Natural killer cell (primary cell): ENCODE measurements at regions not wholly inside any gene's neighbourhood (a gene's known extent, or its start where the extent isn't known, plus 50 kb on each side); places are given as distances from the start of the nearest gene placed in this dataset.

Experiments used
- ATAC-seq, 3 donors: fragments of 150-1000 bp in 2 of 3; fragments of 200-7000 bp in 1 of 3; cut with Tn5 transposase; 1 replicate in 1 of 3; 2 replicates in 2 of 3; pipeline ENCODE4 v1.10.0; 2021; ENCODE audit warnings: mild to moderate bottlenecking in 2 of 3, moderate library complexity in 2 of 3
- DNase-seq, 2 donors: peaks; one replicate each; pipeline versions ENCODE4 v3.0.0 to v3.0.0-alpha.2; 2013 to 2021; ENCODE audit warnings: mixed read lengths in 1 of 2
- H3K27ac ChIP-seq: one replicate; pipeline ENCODE4 v1.5.1; 2013; ENCODE audit warnings: mild to moderate bottlenecking, low read length
- H3K27me3 ChIP-seq: one replicate; pipeline ENCODE4 v1.6.1; 2013; ENCODE audit warnings: low read length; ENCODE audit not compliant: control insufficient read depth, insufficient read depth
- H3K36me3 ChIP-seq: one replicate; pipeline ENCODE4 v1.6.1; 2013; ENCODE audit warnings: low read length; ENCODE audit not compliant: control insufficient read depth, insufficient read depth
- H3K4me1 ChIP-seq: one replicate; pipeline ENCODE4 v1.6.1; 2013; ENCODE audit warnings: low read length; ENCODE audit not compliant: control insufficient read depth, insufficient read depth
- H3K4me3 ChIP-seq: one replicate; pipeline ENCODE4 v1.5.1; 2013; ENCODE audit warnings: low read length
- H3K9me3 ChIP-seq: one replicate; pipeline ENCODE4 v1.6.1; 2013; ENCODE audit warnings: low read length; ENCODE audit not compliant: control insufficient read depth, insufficient read depth
- H3K27ac Mint-ChIP-seq, 2 donors: one replicate each; pipeline ENCODE4 v1.8.0; 2022; ENCODE audit warnings: mild to moderate bottlenecking in 2 of 2, mixed read lengths in 2 of 2, moderate library complexity in 1 of 2
- H3K27me3 Mint-ChIP-seq, 2 donors: one replicate each; pipeline ENCODE4 v1.8.0; 2022; ENCODE audit warnings: low read depth in 2 of 2, mixed read lengths in 2 of 2
- H3K36me3 Mint-ChIP-seq: one replicate; pipeline ENCODE4 v1.8.0; 2022; ENCODE audit warnings: mixed read lengths
- H3K4me1 Mint-ChIP-seq, 2 donors: one replicate each; pipeline ENCODE4 v1.8.0; 2022; ENCODE audit warnings: mixed read lengths in 2 of 2
- H3K4me3 Mint-ChIP-seq: one replicate; pipeline ENCODE4 v1.8.0; 2022; ENCODE audit warnings: mild to moderate bottlenecking, moderate library complexity, mixed read lengths
- H3K9me3 Mint-ChIP-seq, 2 donors: one replicate each; pipeline ENCODE4 v1.8.0; 2022; ENCODE audit warnings: mixed read lengths in 2 of 2
- WGBS: methylation state at CpG from one replicate; pipeline ENCODE4 v1.1.7; 2013; ENCODE audit warnings: missing lambda C conversion rate; ENCODE audit not compliant: insufficient coverage; 5-methylcytosine and 5-hydroxymethylcytosine counted together
- intact Hi-C: fragments of 100-400 bp; cut with micrococcal nuclease; formaldehyde crosslinking; loops from one replicate; pipeline ENCODE4 v1.14.2; 2022
- TF ChIP-seq, protein P1 (sequence below): fragments of 200-600 bp; IDR thresholded peaks from one replicate; pipeline ENCODE4 v1.8.0; 2022; ENCODE audit warnings: antibody characterized with exemption

DNA sequence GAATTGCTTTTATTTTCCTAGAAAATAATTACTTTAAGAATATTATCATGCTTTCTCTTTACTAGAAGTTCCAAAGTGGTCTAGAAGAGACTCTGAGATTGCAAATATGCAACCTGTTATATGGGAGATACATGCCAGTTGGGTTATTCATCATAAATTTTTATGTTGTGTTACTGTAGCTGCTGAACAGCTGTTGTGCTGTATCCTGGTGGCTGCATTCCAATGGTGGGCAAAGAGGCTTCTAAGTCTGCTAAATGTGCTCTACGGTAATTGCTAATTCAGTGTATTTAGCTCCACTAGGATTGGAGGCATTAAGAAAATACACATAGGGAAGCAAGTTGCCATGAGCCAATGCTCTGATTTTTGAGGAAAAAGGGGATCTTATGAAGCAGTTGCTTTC, 409.0 kb downstream of the TUSC7 start:
- no peaks in the 10 kb centered on the region for H3K4me1 ChIP-seq
- TF ChIP-seq, protein P1, sequence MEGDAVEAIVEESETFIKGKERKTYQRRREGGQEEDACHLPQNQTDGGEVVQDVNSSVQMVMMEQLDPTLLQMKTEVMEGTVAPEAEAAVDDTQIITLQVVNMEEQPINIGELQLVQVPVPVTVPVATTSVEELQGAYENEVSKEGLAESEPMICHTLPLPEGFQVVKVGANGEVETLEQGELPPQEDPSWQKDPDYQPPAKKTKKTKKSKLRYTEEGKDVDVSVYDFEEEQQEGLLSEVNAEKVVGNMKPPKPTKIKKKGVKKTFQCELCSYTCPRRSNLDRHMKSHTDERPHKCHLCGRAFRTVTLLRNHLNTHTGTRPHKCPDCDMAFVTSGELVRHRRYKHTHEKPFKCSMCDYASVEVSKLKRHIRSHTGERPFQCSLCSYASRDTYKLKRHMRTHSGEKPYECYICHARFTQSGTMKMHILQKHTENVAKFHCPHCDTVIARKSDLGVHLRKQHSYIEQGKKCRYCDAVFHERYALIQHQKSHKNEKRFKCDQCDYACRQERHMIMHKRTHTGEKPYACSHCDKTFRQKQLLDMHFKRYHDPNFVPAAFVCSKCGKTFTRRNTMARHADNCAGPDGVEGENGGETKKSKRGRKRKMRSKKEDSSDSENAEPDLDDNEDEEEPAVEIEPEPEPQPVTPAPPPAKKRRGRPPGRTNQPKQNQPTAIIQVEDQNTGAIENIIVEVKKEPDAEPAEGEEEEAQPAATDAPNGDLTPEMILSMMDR = no peak
- no peaks in the 10 kb centered on the region for H3K27me3 ChIP-seq
- no peak overlapping the region for H3K4me3 ChIP-seq
- Mint-ChIP-seq H3K36me3 (no peaks in the 10 kb centered on the region), H3K27ac (no peak overlapping the region), H3K4me3 (no peak overlapping the region), H3K27me3 (no peaks in the 10 kb centered on the region), H3K4me1 (no peaks in the 10 kb centered on the region), H3K9me3 (peaks cover 5 to 6% of the 10 kb centered on the region in 2 donors)
- H3K27ac ChIP-seq = no peak overlapping the region
- H3K9me3 ChIP-seq = no peaks in the 10 kb centered on the region
- WGBS = 91% methylated on average over 1 of the region's 1 CpG
- no peaks in the 10 kb centered on the region for H3K36me3 ChIP-seq
- DNase-seq = no peak
- intact Hi-C loops = no loop called here
- ATAC-seq = no peak

DNA sequence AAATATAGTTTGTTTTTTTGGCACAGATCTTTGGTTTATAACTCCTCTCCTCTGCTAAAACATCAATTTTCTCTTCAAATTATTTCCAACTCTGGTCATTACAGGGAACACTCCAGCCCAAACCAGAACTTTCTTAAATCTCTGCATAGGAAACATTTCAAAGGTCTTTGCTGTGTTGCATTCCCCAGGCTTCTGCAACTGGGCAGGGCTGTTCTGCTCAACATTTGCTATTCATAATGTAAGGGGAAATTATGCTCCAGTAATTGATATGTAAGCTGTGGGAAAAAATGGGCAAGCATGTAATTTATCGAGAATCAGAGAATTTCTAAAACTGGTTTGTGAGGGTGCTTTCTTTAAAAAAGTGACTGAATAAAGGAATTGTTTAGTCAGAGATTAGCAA, 410.4 kb downstream of the TUSC7 start:
- H3K27ac Mint-ChIP-seq = no peak overlapping the region
- TF ChIP-seq, protein P1 = no peak
- peaks cover 4 to 5% of the 10 kb centered on the region in 2 donors for H3K9me3 Mint-ChIP-seq
- H3K9me3 ChIP-seq = no peaks in the 10 kb centered on the region
- intact Hi-C loops = no loop called here
- no peaks in the 10 kb centered on the region for H3K36me3 Mint-ChIP-seq
- H3K36me3 ChIP-seq = no peaks in the 10 kb centered on the region
- H3K4me1 ChIP-seq = no peaks in the 10 kb centered on the region
- 95% methylated on average over 1 of the region's 1 CpG for WGBS
- no peak overlapping the region for H3K27ac ChIP-seq
- no peaks in the 10 kb centered on the region for H3K4me1 Mint-ChIP-seq
- no peaks in the 10 kb centered on the region for H3K27me3 ChIP-seq
- no peaks in the 10 kb centered on the region for H3K27me3 Mint-ChIP-seq
- no peak for ATAC-seq
- no peak overlapping the region for H3K4me3 Mint-ChIP-seq
- H3K4me3 ChIP-seq = no peak overlapping the region
- no peak for DNase-seq

DNA sequence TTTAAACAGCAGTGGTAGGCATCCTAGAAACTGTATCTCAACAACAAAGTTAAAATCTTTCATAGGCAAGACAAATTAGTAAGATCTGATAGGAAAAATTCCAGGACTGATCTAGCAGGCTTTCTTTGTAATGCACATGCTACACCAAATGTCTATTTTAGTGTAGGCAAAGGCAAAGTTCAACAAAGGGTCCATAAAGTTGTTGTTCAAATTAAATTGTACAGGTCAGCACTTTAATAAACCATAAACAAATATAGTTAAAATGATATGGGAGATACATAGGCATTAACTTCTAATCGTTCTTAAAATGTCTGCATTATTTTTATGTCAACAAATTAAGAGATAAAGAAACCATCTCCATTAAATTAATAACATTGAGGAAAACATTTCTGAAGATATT, 413.0 kb downstream of the TUSC7 start:
- no peak for DNase-seq
- H3K27me3 ChIP-seq = no peaks in the 10 kb centered on the region
- H3K9me3 ChIP-seq = no peaks in the 10 kb centered on the region
- Mint-ChIP-seq H3K4me1 (no peaks in the 10 kb centered on the region), H3K9me3 (peaks cover under 1 to 8% of the 10 kb centered on the region in 2 donors), H3K36me3 (no peaks in the 10 kb centered on the region), H3K27ac (no peak overlapping the region), H3K27me3 (no peaks in the 10 kb centered on the region), H3K4me3 (no peak overlapping the region)
- no peak overlapping the region for H3K4me3 ChIP-seq
- WGBS = no CpG with 5 or more reads among the region's 1 CpG
- no peak for ATAC-seq
- H3K27ac ChIP-seq = no peak overlapping the region
- intact Hi-C loops = no loop called here
- no peaks in the 10 kb centered on the region for H3K4me1 ChIP-seq
- TF ChIP-seq, protein P1 = no peak
- H3K36me3 ChIP-seq = no peaks in the 10 kb centered on the region

DNA sequence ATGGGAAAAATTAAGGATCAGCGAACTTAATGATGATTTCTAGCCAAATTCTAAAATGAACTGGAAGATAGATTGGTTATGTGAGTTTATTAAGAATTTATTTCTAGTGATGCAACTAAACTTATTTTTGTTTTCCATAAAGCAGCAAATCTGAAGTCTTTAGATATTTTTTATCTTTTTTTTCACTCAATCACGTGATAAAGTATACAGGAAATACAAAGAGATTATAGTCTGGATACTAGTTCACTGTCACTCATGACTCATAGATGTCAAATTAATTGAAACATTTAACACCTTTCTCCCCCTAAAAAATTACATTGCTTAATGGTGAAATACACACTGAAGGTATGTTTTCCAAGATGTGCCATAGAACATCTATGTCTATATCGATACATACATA, 416.9 kb downstream of the TUSC7 start:
- Mint-ChIP-seq H3K27ac (no peak overlapping the region), H3K36me3 (no peaks in the 10 kb centered on the region), H3K27me3 (no peaks in the 10 kb centered on the region), H3K4me3 (no peak overlapping the region), H3K4me1 (no peaks in the 10 kb centered on the region), H3K9me3 (peaks cover 0 to 5% of the 10 kb centered on the region in 2 donors)
- TF ChIP-seq, protein P1 = no peak
- Histone ChIP-seq H3K9me3 (no peaks in the 10 kb centered on the region), H3K4me1 (no peaks in the 10 kb centered on the region), H3K4me3 (no peak overlapping the region), H3K36me3 (no peaks in the 10 kb centered on the region), H3K27ac (no peak overlapping the region), H3K27me3 (no peaks in the 10 kb centered on the region)
- ATAC-seq = no peak
- intact Hi-C loops = no loop called here
- DNase-seq = no peak
- WGBS = 92% methylated on average over 1 of the region's 3 CpGs
